ENCODE measurements at regions not wholly inside any gene's neighbourhood (a gene's known extent, or its start where the extent isn't known, plus 50 kb on each side); places are given as distances from the start of the nearest gene placed in this dataset.
"Not testable (repeated sequence)": the region's sequence is repeated elsewhere in the genome, so short reads cannot be mapped to it uniquely, and the experiment has no call there.

DNA sequence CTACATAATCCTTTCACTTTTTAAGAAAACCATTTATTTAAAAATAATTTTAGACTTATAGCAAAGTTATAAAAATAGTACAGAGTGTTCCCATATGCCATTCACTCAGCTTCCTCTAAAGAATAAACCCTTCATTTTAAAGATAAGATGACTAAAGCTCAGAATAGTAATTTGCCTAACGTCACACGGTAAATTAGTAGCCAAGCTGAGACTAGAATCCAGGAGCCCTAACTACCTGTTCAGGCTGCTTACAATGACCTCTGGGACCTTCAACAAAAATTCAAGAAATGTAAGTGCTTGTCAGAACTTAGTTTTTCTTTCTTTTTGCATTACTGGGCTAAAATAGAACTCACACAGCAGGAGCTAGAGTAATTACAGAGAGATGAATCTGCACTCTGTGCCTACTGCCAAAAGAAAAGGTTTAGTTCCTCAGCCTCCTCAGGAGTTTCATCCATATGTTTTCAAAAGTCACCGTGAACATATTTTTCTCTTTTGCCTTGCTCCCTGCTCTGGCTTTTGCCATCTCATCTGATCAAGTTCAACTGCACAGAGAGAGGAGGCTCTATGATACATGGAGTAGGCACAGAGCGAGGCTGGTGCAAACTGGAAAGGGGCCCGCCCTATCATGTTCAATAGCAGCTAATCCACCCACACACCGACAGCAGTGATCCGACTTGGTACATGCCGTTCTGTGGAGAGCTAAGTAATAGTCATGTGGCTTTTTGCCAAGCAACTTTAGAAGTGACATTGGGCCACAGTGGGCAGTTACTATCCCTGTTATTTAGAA lies 112.7 kb upstream of the SEC22B start:
- DNase-seq (ENCODE audit: extremely low spot score); POLR2A ChIA-PET; CTCF ChIA-PET: not testable (repeated sequence)

DNA sequence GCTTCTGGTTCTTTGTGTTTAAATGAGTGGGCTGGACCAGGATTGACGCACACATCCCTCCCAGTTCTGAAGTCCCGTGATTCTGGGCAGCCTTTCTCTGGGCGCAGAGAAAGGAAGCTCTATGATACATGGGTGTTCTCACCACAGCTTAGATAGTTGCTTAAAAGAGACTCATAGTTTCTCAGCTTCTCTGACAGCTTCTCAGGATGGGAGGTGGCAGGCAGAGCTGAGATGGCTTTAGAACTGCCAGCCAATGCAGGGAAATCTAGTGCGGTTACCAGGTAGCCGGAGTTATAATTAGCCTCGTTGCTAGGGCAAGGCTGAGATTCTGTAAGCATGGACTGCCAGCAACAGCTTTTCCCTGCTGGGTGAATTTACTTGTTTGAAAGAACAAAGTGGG lies 111.8 kb upstream of the SEC22B start:
- POLR2A ChIA-PET; CTCF ChIA-PET; DNase-seq (ENCODE audit: extremely low spot score): not testable (repeated sequence)

DNA sequence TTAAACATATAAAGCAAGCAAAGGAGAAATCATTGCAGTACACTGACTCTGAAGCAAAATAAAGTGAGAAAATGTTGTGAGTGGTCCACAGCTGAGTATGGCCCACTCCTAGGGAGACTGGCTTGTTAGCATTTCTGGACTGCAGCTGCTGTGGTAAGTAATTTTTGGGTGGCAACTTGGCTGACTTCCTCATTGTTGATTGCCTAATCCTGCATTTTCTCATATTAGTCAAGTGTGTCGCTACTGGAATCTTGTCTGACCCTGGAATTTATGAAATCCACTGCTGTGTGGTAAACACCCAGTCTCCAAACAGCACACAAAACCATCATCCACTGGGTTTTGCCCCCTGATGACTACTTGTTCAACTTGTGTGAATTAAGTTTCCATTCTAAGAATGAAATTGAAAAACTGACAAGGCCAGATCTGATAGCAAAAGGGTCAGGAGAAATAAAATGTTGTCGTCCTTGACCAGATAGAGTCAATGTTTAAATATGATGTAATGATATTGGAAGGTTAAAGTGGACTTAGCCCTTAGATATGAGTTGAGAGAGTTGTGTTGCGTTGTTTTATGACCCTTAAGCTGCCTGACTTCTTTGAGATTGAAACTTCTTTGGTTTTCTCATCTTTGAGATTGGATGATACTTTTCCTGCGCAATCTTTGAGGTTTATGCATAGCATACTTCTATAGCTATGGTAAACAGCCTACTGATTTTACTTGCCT lies 106.6 kb upstream of the SEC22B start:
- POLR2A ChIA-PET; DNase-seq (ENCODE audit: extremely low spot score); CTCF ChIA-PET: not testable (repeated sequence)

DNA sequence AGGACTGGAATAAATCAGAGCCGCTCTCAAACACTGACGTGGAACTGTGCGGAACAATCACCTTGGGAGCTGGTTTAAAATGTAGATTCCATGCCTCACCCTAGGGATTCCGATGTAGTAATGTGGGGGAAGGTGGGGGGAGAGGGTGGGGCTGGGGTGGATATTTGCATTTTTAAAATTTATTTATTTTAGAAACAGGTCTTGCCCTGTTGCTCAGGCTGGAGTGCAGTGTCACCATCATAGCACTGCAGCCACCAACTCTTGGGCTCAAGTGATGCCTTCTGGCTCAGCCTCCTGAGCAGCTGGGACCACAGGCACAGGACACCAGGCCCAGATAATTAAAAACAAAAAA lies 101.9 kb upstream of the SEC22B start:
- POLR2A ChIA-PET; DNase-seq (ENCODE audit: extremely low spot score); CTCF ChIA-PET: not testable (repeated sequence)

DNA sequence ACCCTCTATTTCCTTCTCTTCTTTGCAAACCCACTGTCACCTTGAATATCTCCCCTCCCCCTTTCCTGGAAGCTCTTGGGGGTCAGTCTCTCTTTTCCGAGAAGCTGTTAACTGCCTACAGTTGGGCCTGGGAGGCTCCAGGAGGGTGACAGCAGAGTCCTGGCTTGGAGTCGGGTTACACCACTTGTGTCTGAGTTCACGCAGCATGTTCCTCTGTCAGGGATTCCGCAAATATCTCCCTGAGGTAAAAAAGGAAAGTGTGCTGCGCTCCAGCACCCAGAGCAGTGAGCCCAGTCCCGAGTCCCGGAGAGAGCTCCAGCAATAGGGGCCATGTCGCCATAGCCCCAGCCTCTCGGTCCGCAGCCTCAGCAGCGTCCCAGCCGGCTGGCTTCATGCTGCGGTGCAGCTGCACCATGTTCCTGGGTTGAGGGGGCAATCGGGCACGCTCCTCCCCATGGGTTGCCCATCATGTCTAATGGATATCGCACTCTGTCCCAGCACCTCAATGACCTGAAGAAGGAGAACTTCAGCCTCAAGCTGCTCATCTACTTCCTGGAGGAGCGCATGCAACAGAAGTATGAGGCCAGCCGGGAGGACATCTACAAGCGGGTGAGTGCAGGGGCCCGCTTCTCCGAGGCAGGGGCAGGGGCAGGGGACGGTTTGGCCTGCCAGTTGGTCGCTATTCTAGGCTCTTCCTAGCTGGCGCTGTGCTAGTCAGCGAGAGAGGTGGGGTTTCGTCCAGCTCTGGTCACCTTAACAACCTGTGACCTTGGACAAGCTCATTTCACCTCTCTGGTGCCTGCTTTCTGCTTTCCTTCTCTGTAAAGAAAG lies 101.3 kb upstream of the SEC22B start:
- POLR2A ChIA-PET; CTCF ChIA-PET; DNase-seq (ENCODE audit: extremely low spot score): not testable (repeated sequence)

DNA sequence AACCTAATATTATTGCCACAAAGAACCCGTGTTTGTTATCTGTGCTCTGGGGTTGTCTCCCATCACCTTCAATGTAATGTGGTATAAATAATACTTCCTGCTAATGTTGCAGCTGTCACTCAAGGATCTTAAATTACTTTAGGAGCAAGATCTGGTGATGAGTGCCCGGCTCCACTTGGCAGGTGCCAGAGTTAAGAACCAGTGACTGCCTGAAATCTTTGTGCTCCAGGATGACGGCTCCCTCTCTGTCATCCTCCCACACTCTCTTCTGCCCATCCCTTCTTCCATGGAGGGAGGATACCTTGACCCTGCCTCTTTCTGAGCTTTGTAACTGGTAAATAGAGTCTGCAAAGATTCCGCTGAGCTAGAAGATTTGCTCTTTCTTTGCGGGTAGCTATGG lies 100.4 kb upstream of the SEC22B start:
- POLR2A ChIA-PET; DNase-seq (ENCODE audit: extremely low spot score); CTCF ChIA-PET: not testable (repeated sequence)

DNA sequence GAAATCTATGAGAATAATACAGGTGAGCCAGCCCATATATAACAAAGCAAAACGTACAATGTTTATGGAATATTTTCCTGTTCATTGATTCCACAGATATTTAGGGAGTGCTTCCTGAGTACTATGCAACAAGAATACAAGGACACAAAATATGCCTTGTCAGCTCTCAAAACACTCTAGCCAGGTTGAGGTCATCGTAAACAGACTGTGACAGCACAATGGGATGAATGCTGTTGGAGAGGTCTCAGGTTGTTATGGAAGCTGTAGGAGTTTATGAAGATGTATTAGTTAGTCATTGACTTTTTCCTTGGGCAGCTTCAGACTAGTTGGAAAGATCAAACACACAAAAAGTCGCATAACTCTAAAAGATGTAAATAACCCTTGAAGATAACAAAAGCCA lies 98.1 kb upstream of the SEC22B start:
- CTCF ChIA-PET; POLR2A ChIA-PET; DNase-seq (ENCODE audit: extremely low spot score): not testable (repeated sequence)

DNA sequence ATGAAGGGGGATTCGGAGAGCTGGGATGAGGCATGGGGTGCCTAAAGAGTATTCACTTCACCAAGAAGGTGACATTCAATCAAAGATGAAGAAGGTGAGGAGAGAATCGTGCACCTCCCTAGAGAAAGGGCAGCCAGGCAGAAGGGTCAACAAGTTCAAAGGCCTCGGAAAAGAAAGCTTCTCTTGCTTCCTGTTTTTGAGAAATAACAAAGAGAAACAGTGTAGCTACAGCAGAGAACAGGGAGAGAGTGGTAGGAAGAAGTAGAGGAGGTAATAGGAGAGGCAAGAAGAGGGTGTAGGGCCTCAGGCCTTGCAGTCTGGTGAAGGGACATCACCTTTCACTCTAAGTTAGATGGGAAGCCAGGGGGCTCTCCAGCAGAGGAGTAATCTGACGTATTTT lies 97.0 kb upstream of the SEC22B start:
- DNase-seq (ENCODE audit: extremely low spot score); POLR2A ChIA-PET; CTCF ChIA-PET: not testable (repeated sequence)

DNA sequence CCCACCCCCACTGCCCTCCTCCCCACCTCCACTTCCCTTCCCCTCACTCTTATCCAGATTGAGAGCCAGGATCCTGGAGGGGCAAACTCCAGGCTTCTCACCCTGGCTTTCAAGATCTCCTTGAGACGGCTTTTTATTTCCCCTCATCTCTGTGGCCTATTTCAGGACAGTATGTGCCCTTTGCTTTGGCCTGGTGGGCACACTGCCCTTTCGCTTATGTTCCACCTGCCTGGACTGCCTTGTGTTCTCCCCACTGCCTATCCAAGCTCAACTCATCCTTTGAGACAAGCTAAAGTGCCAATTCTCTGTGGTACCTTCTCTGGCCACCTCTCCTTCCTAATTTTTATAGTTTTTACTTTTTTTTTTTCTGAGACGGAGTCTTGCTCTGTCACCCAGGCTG lies 95.9 kb upstream of the SEC22B start:
- DNase-seq (ENCODE audit: extremely low spot score); CTCF ChIA-PET; POLR2A ChIA-PET: not testable (repeated sequence)

DNA sequence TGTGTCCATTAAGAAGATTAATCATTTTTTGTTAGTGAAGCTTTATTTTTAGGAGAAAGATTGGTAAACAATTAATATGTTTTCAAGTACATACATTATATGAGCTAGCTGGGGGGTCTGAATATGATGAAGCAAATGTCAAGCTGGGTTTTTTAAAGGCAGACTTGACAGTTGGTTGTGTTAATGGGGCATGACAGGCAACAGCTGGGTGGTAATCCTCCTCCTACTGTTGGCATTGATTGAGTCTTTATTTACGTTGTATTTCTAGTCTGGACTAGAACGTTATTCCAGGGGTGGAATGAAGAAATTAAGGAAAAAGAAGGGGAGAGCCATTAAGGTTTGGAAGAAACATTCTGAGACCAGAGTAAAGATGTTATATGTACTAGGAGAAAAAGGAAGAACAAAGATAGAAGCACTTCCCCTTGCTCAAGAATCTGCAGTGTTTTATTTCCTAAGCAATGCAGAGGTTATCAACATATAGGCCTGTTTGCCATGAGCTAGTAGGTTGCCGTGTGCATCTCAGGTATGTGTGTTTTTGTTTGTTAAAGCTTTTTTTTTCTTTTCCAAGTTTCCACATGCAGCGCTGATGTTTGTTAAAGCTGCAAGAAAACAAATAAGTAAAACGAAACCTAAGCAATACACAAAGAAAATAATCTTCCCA lies 95.4 kb upstream of the SEC22B start:
- POLR2A ChIA-PET; CTCF ChIA-PET; DNase-seq (ENCODE audit: extremely low spot score): not testable (repeated sequence)

DNA sequence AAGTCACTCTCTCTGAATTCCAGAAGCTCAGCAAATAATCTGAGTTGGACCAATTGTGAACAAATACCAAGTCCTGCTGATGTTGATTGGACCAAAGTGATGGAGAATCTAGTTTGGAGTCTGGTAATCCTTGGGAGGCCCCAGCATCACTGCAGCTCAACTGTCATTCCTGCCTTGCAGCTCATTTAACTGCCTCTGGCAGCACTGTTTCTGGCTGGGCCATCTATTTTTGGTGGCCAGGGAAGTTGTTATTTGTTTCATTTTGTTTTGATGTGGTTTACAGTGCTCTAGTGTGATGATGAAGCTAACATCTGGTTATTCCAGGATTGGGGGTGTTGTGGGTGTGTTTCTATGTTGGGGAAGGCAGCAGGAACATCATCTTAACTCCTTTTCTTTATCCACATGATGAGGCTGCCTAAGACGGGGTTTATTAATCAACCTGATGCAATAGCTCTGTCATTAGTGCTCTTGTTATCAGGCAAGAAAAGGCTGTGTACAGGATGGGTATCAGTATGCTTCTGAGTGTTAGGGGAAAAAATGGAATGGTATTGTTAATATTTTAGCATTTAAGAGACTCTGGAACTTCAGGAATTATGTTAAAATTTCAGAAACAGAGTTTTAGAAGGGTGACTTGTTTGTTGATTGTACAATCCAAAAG lies 91.7 kb upstream of the SEC22B start:
- POLR2A ChIA-PET; DNase-seq (ENCODE audit: extremely low spot score); CTCF ChIA-PET: not testable (repeated sequence)

DNA sequence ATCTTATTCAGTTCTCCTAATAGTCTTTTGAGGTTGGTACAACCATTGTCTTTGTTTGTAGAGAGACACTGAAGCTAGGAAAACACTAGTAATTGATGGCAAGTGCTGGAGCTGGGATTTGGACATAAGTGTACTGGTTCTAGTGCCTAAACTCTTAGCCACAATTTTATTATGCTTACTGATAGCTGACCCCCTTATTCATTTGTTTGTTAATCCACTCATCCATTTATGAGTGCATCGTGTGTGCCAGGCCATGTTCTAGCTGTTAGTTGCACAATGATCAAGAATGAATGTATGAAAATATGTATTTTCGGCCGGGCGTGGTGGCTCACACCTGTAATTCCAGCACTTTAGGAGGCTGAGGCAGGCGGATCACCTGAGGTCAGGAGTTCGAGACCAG lies 88.2 kb upstream of the SEC22B start:
- POLR2A ChIA-PET; CTCF ChIA-PET; DNase-seq (ENCODE audit: extremely low spot score): not testable (repeated sequence)

DNA sequence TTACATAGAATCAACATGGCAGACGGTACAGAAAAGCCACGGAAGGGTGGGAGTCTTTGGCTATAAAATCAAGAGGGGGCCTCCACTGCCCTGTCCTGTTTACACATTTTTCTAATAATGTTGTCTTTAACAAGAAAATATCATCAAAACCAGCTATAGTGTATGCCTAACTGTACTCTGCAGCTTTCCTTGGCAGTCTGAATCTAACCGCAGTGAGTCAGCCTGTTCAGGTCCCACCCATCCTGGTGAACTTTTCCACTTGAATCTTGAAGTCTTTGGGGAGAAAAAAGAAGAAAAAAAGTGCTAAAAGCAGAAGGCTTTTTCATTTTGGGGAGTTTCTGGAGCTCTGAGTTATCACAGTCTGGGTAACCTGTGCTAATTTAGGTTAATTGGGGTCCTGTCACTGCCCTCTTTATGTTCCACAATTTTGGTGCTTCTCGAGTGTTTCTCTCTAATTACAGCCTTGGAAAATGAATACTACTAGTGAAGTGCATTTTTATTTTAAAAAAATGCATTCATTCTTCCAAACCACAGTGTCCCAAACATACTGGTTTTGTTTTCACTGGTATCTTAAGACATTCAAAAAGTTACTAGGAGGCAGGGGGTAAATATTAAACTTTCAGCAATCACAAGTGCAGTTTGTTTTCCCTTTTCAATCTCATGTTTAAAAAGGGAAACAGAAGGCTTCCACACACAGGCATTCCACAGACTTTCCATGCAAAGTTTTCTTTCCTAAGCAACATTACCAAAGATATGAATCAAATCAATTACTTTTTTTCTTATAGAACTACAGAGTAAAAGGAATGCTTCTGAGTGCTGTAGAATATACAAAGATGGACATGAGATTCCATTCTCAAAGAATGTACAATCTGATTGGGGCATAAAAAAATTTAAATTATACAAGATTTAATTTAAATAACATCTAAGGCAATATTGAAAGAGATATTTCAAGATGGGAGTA lies 86.8 kb upstream of the SEC22B start:
- POLR2A ChIA-PET; CTCF ChIA-PET; DNase-seq (ENCODE audit: extremely low spot score): not testable (repeated sequence)

DNA sequence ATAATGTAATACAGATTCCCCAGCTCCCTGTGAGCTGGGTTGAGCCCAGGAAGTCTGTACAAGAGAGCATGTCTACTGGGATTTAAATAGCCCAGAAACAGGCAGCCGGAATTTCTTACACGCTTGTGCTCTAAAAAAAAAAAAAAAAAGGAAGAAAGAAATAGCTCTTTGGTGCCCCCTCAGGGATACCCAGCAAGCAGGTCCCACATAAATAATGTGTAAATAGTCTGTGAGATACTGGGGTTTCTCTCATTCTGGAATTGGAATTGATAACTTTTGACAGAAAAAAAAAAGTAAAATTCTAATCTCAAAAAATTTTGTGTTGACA lies 81.4 kb upstream of the SEC22B start:
- DNase-seq (ENCODE audit: extremely low spot score); POLR2A ChIA-PET; CTCF ChIA-PET: not testable (repeated sequence)

DNA sequence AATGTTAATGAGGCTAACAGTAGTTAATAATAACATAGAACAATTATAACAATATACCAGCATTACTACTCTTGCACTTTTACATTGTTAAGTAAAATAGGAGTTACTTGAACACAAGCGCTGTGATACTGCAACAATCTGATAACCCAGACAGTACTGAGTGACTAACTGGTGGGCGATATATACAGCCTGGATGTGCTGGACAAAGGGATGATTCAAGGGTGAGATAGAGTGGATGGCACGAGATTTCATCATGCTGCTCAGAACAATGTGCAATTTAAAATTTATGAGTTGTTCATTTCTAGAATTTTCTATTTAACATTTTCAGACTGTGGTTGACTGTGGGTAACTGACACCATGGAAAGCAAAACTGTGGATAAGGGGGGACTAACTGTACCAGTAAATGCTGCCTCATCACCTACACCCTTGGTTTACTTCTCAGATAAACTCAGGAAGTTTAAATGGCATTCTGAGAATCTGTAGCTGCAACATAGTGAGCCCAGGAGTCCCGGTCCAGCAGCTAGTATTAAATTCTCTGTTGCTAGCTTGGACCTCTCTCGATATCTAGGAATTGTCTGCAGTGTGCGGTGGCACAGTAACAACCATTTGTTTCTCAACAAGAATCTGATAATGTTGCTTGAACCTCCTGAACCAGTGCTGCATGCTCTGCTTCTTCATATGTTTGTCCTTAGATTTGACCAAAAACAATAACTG lies 80.9 kb upstream of the SEC22B start:
- DNase-seq (ENCODE audit: extremely low spot score); POLR2A ChIA-PET; CTCF ChIA-PET: not testable (repeated sequence)

DNA sequence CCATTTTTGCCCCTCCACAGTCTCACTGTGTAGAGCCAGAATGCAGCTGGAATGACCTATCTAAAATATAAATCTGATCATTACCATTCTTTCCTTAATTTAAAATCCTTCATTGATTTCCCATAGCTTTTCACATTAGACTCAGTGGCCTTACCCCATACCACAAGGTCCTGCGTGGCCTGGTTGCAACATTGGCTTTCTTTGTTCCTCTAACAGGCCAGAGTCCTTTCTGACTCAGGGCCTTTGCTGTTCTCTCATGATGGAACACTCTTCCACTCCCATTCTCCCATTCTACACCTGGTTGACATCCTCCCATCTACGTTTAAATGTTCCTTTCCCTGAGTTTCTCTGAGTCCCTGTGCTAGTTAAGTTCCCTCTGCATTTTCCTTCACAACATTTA lies 74.4 kb upstream of the SEC22B start:
- POLR2A ChIA-PET, result not testable (repeated sequence)

More for the DNA sequence above, 74.4 kb upstream of the SEC22B start:
- DNase-seq (ENCODE audit: extremely low spot score); CTCF ChIA-PET: not testable (repeated sequence)

Measured in GM10248 (cell line).